K562 (cell line): ENCODE measurements at regions not wholly inside any gene's neighbourhood (a gene's known extent, or its start where the extent isn't known, plus 50 kb on each side); places are given as distances from the start of the nearest gene placed in this dataset.

Experiments used
- ATAC-seq: fragments of 200-7000 bp; cut with Tn5 transposase; 3 replicates; pipeline ENCODE4 v1.9.1; 2020; ENCODE audit warnings: moderate library complexity
- BruUV-seq: library from RNA; stranded (reverse); fragments of 400-500 nt; replicated peaks from 2 replicates; lab custom pipeline; 2021; lab: Mats Ljungman, UMichigan
- CTCF ChIA-PET: fragments of 300-600 bp; formaldehyde crosslinking; extraction: SDS; loops from one replicate; lab custom pipeline; 2021; ENCODE audit warnings: low intra/inter-chr PET ratio; lab: Yijun Ruan, JAX
- POLR2A ChIA-PET: fragments of 300-600, 350-650 bp; sonication (Branson Sonifier 250); formaldehyde crosslinking; extraction: SDS; loops from one replicate; lab custom pipeline; 2021; ENCODE audit warnings: antibody characterized with exemption, inconsistent platforms; lab: Yijun Ruan, JAX
- DNase-seq, 4 experiments: peaks; one replicate each; pipeline versions ENCODE4 v3.0.0 to v3.0.0-alpha.2; 2011 to 2018; ENCODE audit warnings: low spot score in 3 of 4, mixed read lengths in 3 of 4; ENCODE audit errors: extremely low read depth in 1 of 4
- FAIRE-seq: peaks from 2 replicates; lab custom pipeline; 2011; peaks lifted over from hg19 to GRCh38; lab: Jason Lieb, UNC
- H2AFZ ChIP-seq: 2 replicates; pipeline ENCODE4 v1.6.0; 2011; ENCODE audit warnings: low read depth, low read length, control low read depth, inconsistent platforms
- H3K27ac ChIP-seq: fragments of 200-600 bp; 3 replicates; pipeline ENCODE4 v1.8.0; 2011; ENCODE audit warnings: low read depth, mild to moderate bottlenecking, control low read depth, inconsistent platforms, low read length, moderate library complexity, mixed read lengths; ENCODE audit errors: extremely low read depth
- H3K27me3 ChIP-seq, 2 experiments: fragments of 300-600 bp in 1 of 2; 2 replicates in 1 of 2; 3 replicates in 1 of 2; pipeline versions ENCODE4 v1.6.0 to v1.8.0; 2011; ENCODE audit warnings: inconsistent platforms in 2 of 2, low read length in 2 of 2, mild to moderate bottlenecking in 1 of 2, mixed read lengths in 1 of 2, moderate library complexity in 1 of 2; ENCODE audit not compliant: control insufficient read depth in 2 of 2, insufficient read depth in 2 of 2
- H3K36me3 ChIP-seq: fragments of 300-600 bp; 3 replicates; pipeline ENCODE4 v1.8.0; 2011; ENCODE audit warnings: mild to moderate bottlenecking, low read length, inconsistent platforms; ENCODE audit not compliant: control insufficient read depth, insufficient read depth
- H3K4me1 ChIP-seq, 2 experiments: fragments of 200-600 bp in 1 of 2; replicated peaks in 1 of 2; 2 replicates in 1 of 2; 3 replicates in 1 of 2; pipeline versions ENCODE4 v1.5.1 to v1.8.0; 2011; ENCODE audit warnings: inconsistent platforms in 2 of 2, low read length in 2 of 2, mild to moderate bottlenecking in 1 of 2, mixed read lengths in 1 of 2, moderate library complexity in 1 of 2; ENCODE audit not compliant: control insufficient read depth in 2 of 2, insufficient read depth in 2 of 2
- H3K4me2 ChIP-seq: 2 replicates; pipeline ENCODE4 v1.6.1; 2011; ENCODE audit warnings: low read length, control low read depth, inconsistent platforms, mixed read lengths; ENCODE audit not compliant: insufficient read depth
- H3K4me3 ChIP-seq: fragments of 200-600 bp; sonication (generic), shearing (Covaris generic); 2 replicates; pipeline ENCODE4 v1.5.1; 2016; ENCODE audit warnings: control low read depth, inconsistent platforms
- H3K79me2 ChIP-seq: fragments of 200-600 bp; 3 replicates; pipeline ENCODE4 v1.8.0; 2011; ENCODE audit warnings: low read length, inconsistent platforms; ENCODE audit not compliant: control insufficient read depth, insufficient read depth
- H3K9ac ChIP-seq, 2 experiments: 2 replicates each; pipeline versions ENCODE4 v1.6.0 to v1.6.1; 2011; ENCODE audit warnings: low read depth in 2 of 2, low read length in 2 of 2, control low read depth in 1 of 2, inconsistent platforms in 1 of 2, mild to moderate bottlenecking in 1 of 2, mixed read lengths in 1 of 2; ENCODE audit not compliant: insufficient read depth in 1 of 2
- H3K9me1 ChIP-seq: one replicate; pipeline ENCODE4 v1.6.0; 2011; ENCODE audit warnings: inconsistent platforms, mild to moderate bottlenecking, low read length, moderate library complexity; ENCODE audit not compliant: control insufficient read depth, insufficient read depth
- H3K9me3 ChIP-seq: replicated peaks from 2 replicates; pipeline ENCODE4 v1.5.1; 2011; ENCODE audit warnings: low read depth, low read length, inconsistent platforms; ENCODE audit not compliant: control insufficient read depth, insufficient read depth
- H4K20me1 ChIP-seq: replicated peaks from 2 replicates; pipeline ENCODE4 v1.6.1; 2011; ENCODE audit warnings: low read length, inconsistent platforms, mixed read lengths; ENCODE audit not compliant: control insufficient read depth, insufficient read depth
- ETV5 ChIP-seq: sonication (generic); formaldehyde crosslinking; IDR thresholded peaks from 2 replicates; pipeline ENCODE4 v1.4.0; 2020; ENCODE audit warnings: low read depth, mild to moderate bottlenecking, missing genetic modification reagents
- NFIC ChIP-seq: fragments of 450-650 bp; IDR thresholded peaks from 2 replicates; pipeline ENCODE4 v1.6.1; 2017; ENCODE audit warnings: mild to moderate bottlenecking, inconsistent platforms
- PYGO2 ChIP-seq: fragments of 450-650 bp; IDR thresholded peaks from 2 replicates; pipeline ENCODE4 v1.6.1; 2016; ENCODE audit warnings: mild to moderate bottlenecking, missing genetic modification characterization, moderate library complexity, missing compliant biosample characterization
- ZEB2 ChIP-seq: fragments of 450-650 bp; IDR thresholded peaks from 2 replicates; pipeline ENCODE4 v1.6.1; 2016
- ZNF121 ChIP-seq: sonication (generic); formaldehyde crosslinking; conservative IDR thresholded peaks from 2 replicates; pipeline ENCODE4 v1.8.0; 2022; ENCODE audit warnings: missing genetic modification reagents
- ZNF444 ChIP-seq: fragments of 250-450 bp; sonication (Bioruptor Pico); IDR thresholded peaks from 2 replicates; pipeline ENCODE4 v1.4.0; 2020; ENCODE audit warnings: mild to moderate bottlenecking, moderate library complexity
- WGBS: fragments of 100-300 bp; shearing (Covaris generic); methylation state at CpG from one replicate; pipeline ENCODE4 v1.1.6; 2016; ENCODE audit warnings: low coverage, mixed read lengths; ENCODE audit not compliant: insufficient coverage; ENCODE audit errors: missing lambda C conversion rate; 5-methylcytosine and 5-hydroxymethylcytosine counted together
- in situ Hi-C: fragments of 300-500 bp; cut with MboI; formaldehyde crosslinking; loops from 4 replicates; pipeline ENCODE4 v1.15.0; 2018; ENCODE audit warnings: inconsistent platforms, mixed read lengths
- intact Hi-C: fragments of 100-400 bp; cut with micrococcal nuclease; formaldehyde crosslinking; loops from 2 replicates; pipeline ENCODE4 v1.14.2; 2022
- TF ChIP-seq, protein P1 (sequence below): fragments of 450-650 bp; conservative IDR thresholded peaks from 2 replicates; pipeline ENCODE4 v1.6.1; 2016; ENCODE audit warnings: missing genetic modification characterization, low read depth, mild to moderate bottlenecking, missing compliant biosample characterization, moderate library complexity
- TF ChIP-seq, protein P2 (sequence below): fragments of 250-450 bp; sonication (Bioruptor Pico); IDR thresholded peaks from 2 replicates; pipeline ENCODE4 v1.6.1; 2021; ENCODE audit warnings: mild to moderate bottlenecking

GRCh38 chr2:22483036-22483435 lies 901.9 kb upstream of the KLHL29 start:
- BruUV-seq, result no TSS peak
- ATAC-seq (no peak), FAIRE-seq (no peak), DNase-seq (no peak)
- no peaks in the 10 kb centered on the region for H3K79me2 ChIP-seq
- WGBS, result 3% methylated on average over 2 of the region's 2 CpGs
- intact Hi-C loops, result no loop called here
- no peak overlapping the region for H3K9ac ChIP-seq
- no peaks in the 10 kb centered on the region for H3K9me1 ChIP-seq
- TF ChIP-seq PYGO2 (tag) (no peak), ETV5 (CRISPR knock-in tag) (no peak), ZNF121 (CRISPR knock-in tag) (no peak), NFIC (no peak), ZEB2 (no peak), ZNF444 (no peak)
- TF ChIP-seq, protein P1, sequence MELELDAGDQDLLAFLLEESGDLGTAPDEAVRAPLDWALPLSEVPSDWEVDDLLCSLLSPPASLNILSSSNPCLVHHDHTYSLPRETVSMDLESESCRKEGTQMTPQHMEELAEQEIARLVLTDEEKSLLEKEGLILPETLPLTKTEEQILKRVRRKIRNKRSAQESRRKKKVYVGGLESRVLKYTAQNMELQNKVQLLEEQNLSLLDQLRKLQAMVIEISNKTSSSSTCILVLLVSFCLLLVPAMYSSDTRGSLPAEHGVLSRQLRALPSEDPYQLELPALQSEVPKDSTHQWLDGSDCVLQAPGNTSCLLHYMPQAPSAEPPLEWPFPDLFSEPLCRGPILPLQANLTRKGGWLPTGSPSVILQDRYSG, result no peak
- no peaks in the 10 kb centered on the region for H3K9me3 ChIP-seq
- no peaks in the 10 kb centered on the region for H3K4me1 ChIP-seq
- no peaks in the 10 kb centered on the region for H3K27me3 ChIP-seq
- H3K4me2 ChIP-seq, result no peak overlapping the region
- H2AFZ ChIP-seq, result no peak overlapping the region
- CTCF ChIA-PET, result no interaction called here
- in situ Hi-C loops, result no loop called here
- POLR2A ChIA-PET, result no interaction called here
- H3K27ac ChIP-seq, result no peak overlapping the region
- H3K4me3 ChIP-seq, result no peak overlapping the region
- H3K36me3 ChIP-seq, result no peaks in the 10 kb centered on the region
- no peaks in the 10 kb centered on the region for H4K20me1 ChIP-seq

- no peak for ATAC-seq
- Histone ChIP-seq H3K27ac (no peak overlapping the region), H3K36me3 (no peaks in the 10 kb centered on the region), H3K9ac (no peak overlapping the region), H3K4me3 (no peak overlapping the region), H3K9me1 (no peaks in the 10 kb centered on the region), H4K20me1 (no peaks in the 10 kb centered on the region)
- TF ChIP-seq, protein P2, sequence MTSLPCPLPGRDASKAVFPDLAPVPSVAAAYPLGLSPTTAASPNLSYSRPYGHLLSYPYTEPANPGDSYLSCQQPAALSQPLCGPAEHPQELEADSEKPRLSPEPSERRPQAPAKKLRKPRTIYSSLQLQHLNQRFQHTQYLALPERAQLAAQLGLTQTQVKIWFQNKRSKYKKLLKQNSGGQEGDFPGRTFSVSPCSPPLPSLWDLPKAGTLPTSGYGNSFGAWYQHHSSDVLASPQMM, result no peak
- TF ChIP-seq, all 486 proteins: peak for 0
- 0% methylated on average over 2 of the region's 2 CpGs for WGBS
- Histone ChIP-seq H3K9me3 (no peaks in the 10 kb centered on the region), H3K79me2 (no peaks in the 10 kb centered on the region), H2AFZ (no peak overlapping the region), H3K4me2 (no peak overlapping the region), H3K4me1 (no peaks in the 10 kb centered on the region), H3K27me3 (no peaks in the 10 kb centered on the region)
- DNase-seq (no peak), FAIRE-seq (no peak)
- no TSS peak for BruUV-seq
- CTCF ChIA-PET, result no interaction called here
- in situ Hi-C loops (no loop called here), intact Hi-C loops (no loop called here)
- POLR2A ChIA-PET, result no interaction called here
Observed at GRCh38 chr2:22485486-22485885, 899.5 kb upstream of the KLHL29 start.
